SH-SY5Y (cell line): ENCODE measurements at regions not wholly inside any gene's neighbourhood (a gene's known extent, or its start where the extent isn't known, plus 50 kb on each side); places are given as distances from the start of the nearest gene placed in this dataset.

Experiments used
- GATA2 ChIP-seq: IDR thresholded peaks from 2 replicates; pipeline ENCODE4 v1.6.1; 2011; ENCODE audit warnings: mild to moderate bottlenecking, low read depth, low read length
- GATA3 ChIP-seq: IDR thresholded peaks from 2 replicates; pipeline ENCODE4 v1.6.1; 2011; ENCODE audit warnings: low read depth, mild to moderate bottlenecking, low read length, moderate library complexity

- TF ChIP-seq GATA3 (no peak), GATA2 (no peak)
Measured at GRCh38 chr18:27461957-27462356, 276.8 kb upstream of the CHST9 start.
